NCI-H146 treated with DMSO at 0.1 percent for 48 hours (cell line): ENCODE measurements at regions not wholly inside any gene's neighbourhood (a gene's known extent, or its start where the extent isn't known, plus 50 kb on each side); places are given as distances from the start of the nearest gene placed in this dataset.
"Not testable (repeated sequence)": the region's sequence is repeated elsewhere in the genome, so short reads cannot be mapped to it uniquely, and the experiment has no call there.

ENCODE experiments used
- DNase-seq: peaks from one replicate; lab custom pipeline; 2025; ENCODE audit not compliant: unreplicated experiment; lab: John Stamatoyannopoulos, UW

DNA sequence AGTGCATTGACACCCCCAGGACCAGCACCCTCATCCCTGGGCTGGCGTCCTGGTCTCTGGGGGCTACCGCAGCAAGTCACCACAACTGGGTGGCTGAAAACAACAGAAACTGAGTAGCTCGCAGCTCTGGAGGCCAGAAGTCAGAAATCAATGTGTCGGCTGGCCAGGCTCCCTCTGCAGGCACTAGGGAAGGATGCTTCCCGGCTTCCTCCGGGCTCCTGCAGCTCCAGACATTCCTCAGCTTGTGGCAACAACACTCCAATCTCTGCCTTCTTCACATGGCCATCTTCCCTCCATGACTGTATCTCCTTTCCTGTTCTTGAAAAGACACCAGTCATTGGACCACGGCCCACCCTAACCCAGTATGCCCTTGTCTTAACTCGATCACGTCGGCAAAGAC, 224.2 kb downstream of the NPHP4 start:
- no peak for DNase-seq

DNA sequence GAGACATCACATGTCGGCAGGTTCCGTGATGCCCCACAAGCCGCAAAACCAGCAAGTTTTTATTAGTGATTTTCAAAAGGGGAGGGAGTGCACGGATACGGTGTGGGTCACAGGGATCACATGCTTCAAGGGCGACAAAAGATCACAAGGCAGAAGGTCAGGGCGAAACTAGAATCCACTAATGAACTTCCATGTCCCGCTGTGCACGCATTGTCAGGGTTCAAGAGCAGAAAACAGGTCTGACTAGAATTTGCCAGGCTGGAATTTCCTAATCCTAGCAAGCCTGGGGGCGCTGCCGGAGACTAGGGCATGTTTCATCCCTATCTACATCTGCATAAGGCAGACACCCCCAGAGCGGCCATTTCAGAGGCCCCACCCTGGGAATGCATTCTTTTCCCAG, 225.2 kb downstream of the NPHP4 start:
- DNase-seq = not testable (repeated sequence)

- DNase-seq = no peak
Observed at GRCh38 chr1:5765997-5766913, 226.0 kb downstream of the NPHP4 start.

- DNase-seq = no peak
Observed at GRCh38 chr1:5765483-5765882, 226.7 kb downstream of the NPHP4 start.

GRCh38 chr1:5764959-5765358, 227.3 kb downstream of the NPHP4 start:
- no peak for DNase-seq

- DNase-seq = no peak
Observed at GRCh38 chr1:5764464-5764863, 227.8 kb downstream of the NPHP4 start.

- DNase-seq = no peak
Observed at GRCh38 chr1:5763696-5764370, 228.4 kb downstream of the NPHP4 start.

DNA sequence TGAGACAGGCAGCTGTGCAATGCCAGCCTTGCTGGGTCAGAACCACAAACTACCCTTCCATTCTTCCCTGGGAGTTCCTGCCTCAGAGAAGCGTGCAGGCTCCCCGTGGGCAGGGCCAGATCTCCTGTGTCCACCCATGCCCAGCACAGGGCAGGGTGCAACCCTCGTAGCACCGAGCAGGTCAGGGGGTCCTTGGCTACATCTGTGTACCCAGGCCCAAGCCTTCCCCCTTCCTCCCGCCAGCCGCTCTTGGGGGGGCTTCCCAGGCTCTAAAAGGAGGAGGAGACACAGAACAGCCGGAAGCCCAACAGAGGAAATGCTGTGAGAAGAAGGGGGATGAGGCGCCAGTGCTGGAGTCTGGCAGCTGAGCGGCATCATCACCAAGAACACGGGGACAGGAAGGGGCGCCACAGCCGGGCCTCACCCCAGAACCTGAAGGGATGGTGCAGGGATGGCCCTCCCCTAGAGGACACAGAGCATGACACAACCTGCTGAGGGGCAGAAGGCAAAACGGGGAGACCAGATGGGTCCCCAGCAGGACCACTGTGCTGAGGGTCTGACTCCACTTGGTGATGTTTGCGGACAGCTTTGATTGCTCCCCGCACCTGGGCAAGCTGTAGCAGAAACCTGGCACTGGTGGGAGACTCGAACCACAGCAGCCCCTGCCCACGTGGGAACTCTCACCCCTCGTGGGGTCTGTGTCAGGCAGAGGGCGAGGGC, 233.2 kb downstream of the NPHP4 start:
- DNase-seq = no peak

- DNase-seq = no peak
Observed at GRCh38 chr1:5758000-5758858, 234.0 kb downstream of the NPHP4 start.

GRCh38 chr1:5757187-5757805, 234.9 kb downstream of the NPHP4 start:
- DNase-seq = no peak

- no peak for DNase-seq
Observed at GRCh38 chr1:5756434-5757186, 235.6 kb downstream of the NPHP4 start.

DNA sequence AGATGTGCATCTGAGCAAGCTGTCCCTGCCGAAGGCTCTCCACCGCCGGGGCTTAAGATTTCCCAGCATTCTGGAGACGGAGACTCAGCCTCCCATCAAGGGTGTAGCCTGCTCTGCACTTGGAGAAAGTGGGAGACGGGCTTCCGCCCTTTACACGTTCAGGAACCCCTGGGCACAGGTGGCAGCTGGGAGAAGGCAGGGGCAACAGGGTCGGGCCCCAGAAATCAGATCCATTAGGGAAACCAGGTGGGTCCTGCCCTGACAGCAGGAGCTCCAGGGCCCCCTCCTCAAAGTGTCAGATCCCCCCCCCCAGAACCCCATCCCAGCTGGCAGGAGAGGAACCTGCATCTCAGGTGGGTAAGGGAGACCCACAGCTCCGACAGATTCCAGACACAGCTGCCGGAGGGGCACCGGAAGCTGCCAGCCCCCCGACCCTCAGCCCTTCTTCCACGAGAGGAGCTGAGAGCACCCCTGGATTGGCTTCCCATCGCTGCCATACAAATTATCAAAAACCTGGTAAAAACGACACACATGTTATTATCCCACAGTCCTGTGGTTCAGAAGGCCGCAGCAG, 236.6 kb downstream of the NPHP4 start:
- no peak for DNase-seq

- DNase-seq = no peak
Observed at GRCh38 chr1:5754817-5755551, 237.2 kb downstream of the NPHP4 start.

- no peak for DNase-seq
Observed at GRCh38 chr1:5753549-5754421, 238.4 kb downstream of the NPHP4 start.

DNA sequence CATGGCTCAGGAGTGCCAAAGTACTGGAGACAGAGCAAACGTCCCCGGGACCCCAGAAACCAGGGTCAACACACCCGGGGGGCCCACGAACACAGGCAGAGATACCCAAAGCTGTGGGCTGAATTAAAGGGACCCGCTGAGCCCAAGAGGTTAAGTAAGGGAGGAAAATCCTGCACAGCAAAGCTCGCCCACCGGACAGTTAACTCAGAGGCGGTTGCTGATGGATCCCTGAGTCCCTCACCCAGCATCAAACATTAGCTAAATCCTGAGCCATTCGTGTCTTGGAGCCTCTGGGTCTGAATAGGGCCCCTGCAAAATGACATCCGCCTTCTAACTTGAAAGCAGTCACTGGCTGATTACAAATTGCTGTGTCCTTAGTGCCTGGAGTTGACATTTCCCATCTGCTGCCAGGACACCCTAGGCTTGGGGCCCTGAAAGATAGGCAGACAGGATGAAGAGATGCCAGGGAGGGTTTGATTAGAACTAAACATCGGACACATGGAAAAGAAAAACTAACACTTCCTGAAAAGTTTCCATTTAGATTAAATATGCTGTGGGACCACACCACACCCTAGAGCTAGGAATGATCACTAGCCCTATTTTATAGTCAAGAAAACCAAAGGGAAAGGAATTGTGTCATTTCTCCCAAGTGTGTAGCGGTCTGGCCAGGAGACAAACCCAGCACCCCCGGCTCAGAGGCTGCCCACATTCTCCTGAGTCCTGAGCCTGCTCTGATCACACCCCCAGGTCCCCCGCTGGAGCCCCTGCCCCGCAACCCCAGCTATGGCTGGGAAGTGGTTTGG, 239.3 kb downstream of the NPHP4 start:
- no peak for DNase-seq

DNA sequence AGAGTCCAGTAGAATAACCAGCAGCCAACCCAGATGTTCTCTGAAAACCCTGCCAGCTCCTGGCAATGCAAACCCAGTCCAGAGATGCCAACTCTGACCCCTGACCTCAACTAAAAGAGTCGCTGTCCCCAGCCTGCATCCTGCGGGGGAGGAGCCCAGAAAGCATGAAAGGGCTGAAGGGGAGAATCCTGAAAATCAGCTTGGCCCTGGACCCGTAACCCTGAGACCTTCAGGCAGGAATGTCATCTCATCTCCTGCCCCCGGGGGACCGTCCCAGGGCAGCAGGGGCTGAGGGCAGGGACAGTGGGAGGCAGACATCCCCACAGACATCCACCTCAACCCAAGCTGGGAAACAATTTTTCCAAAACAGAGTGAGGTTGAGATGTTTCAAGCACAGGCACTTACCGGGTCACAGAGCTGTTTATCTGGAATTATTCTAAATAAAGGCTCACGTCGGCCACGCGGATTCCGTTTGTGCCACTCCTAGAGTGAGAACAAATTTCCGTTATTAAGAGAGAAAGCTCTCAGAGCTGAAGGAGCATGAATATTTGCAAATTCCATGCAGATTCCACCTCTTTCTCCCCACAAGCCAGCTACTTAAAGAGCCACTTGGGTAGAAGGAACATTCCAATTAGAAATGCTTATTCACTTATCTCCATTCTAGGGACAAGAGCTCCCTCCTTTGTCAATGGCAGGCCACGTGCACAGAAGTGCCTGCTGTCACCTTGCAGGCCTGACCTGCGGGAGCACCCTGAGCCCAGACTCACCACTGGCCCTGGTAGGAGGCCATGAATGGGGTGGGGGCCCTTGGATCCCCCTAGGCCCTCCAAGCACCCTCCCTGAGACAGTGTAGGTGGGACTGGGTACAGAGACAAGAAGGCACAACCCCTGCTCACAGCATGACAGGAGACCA, 240.1 kb downstream of the NPHP4 start:
- DNase-seq = no peak
